Urinary bladder (tissue), 3 donors: ENCODE measurements at regions not wholly inside any gene's neighbourhood (a gene's known extent, or its start where the extent isn't known, plus 50 kb on each side); places are given as distances from the start of the nearest gene placed in this dataset.

ENCODE experiments used
- DNase-seq: peaks from one replicate; pipeline ENCODE4 v3.0.0-alpha.2; 2015; ENCODE audit errors: extremely low spot score
- H3K27ac ChIP-seq: one replicate; pipeline ENCODE4 v1.5.1; 2013; ENCODE audit warnings: low read depth, mild to moderate bottlenecking, moderate library complexity
- H3K36me3 ChIP-seq: one replicate; pipeline ENCODE4 v1.6.1; 2013; ENCODE audit warnings: mild to moderate bottlenecking, moderate library complexity; ENCODE audit not compliant: insufficient read depth
- H3K4me1 ChIP-seq: one replicate; pipeline ENCODE4 v1.6.1; 2013; ENCODE audit warnings: mild to moderate bottlenecking, moderate library complexity; ENCODE audit not compliant: insufficient read depth
- H3K4me3 ChIP-seq: one replicate; pipeline ENCODE4 v1.5.1; 2013; ENCODE audit warnings: low read depth, low read length
- WGBS: extraction: QIAGEN DNeasy Blood & Tissue Kit; methylation state at CpG from one replicate; pipeline ENCODE4 v1.1.7; 2013; 5-methylcytosine and 5-hydroxymethylcytosine counted together
- donor health status: healthy with polysubstance abuse.
- donor health status: healthy.

DNA sequence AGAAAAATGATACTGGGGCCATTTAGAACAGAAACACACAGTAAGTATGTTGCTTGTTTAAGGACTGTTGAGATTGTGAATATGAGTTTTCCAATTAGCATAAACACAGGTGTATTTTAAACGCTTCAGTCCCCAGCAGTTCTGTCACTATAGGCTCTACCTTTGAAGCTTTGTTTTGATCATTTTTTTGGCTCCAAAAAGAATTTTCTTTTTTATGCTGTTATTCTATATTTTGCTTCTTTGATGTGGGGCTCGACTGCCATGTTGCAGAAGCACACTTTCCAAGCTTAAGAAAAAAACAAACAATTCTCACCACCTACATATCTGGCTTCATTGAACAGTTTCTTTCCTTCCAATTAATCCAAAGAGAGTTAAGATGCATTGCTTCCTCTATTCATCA lies 131.0 kb upstream of the DMAC1 start:
- DNase-seq = no peak
- Histone ChIP-seq H3K4me1 (no peaks in the 10 kb centered on the region), H3K4me3 (no peak overlapping the region), H3K36me3 (no peaks in the 10 kb centered on the region), H3K27ac (no peak overlapping the region)
- WGBS = 71% methylated on average over 2 of the region's 2 CpGs

GRCh38 chr9:7921545-7922197 lies 122.1 kb upstream of the DMAC1 start:
- no peaks in the 10 kb centered on the region for H3K4me1 ChIP-seq
- no peak overlapping the region for H3K4me3 ChIP-seq
- DNase-seq = no peak
- no peaks in the 10 kb centered on the region for H3K36me3 ChIP-seq
- H3K27ac ChIP-seq = no peak overlapping the region
- WGBS = 88% methylated on average over 6 of the region's 6 CpGs

DNA sequence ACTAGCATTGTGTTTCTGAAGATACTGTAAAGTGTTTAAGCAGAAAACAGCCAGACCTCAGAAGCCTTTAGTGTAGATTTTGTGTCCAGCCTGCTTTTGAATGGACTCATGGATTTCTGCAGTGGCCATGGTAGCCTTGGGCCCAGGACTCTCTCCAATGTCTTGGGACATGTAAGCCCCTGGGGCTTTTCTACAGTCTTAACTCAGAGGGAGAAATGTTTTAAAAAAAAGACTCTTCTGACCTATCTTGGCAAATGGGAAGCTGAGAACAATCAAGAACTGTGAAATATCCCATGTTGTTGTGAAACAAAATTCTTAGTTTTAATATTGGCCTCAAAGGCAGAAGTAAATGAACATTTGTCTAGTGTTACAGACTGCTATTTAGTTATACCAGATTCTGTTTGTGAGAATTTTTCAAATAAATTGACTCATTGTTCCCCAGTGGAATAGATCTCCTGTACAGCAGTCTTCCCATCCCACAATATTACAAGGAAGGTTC lies 112.5 kb upstream of the DMAC1 start:
- Histone ChIP-seq H3K36me3 (no peaks in the 10 kb centered on the region), H3K4me3 (no peak overlapping the region), H3K4me1 (no peaks in the 10 kb centered on the region), H3K27ac (no peak overlapping the region)
- no peak for DNase-seq

DNA sequence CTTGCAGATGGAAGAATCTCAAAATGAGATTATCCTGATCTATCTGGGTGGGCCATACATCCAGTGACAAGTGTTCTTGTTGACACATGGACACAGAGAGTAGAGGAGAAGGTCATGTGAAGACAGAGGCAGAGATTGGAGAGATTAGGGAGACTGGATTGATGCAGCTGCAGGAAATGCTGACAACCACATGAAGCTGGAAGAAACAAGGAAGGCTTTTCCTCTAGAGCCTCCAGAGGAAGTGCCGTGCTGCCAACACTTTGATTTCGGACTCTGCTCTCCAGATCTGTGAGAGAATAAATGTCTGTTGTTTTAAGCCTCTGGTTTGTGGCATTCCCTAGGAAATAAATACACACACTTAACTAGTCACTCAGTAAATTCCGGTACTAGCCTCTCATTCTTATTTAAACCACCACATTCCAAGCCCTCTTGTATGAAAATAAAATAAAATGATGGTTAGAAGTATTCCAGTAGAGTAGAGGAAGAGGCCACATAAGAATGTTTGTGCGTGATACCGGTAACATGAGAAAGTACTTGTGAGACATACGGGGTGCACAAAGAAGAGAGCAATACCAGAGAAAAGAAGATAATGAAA lies 110.9 kb upstream of the DMAC1 start:
- no peak overlapping the region for H3K27ac ChIP-seq
- DNase-seq = no peak
- WGBS = 60% methylated on average over 6 of the region's 6 CpGs

GRCh38 chr9:7909537-7909936 lies 110.0 kb upstream of the DMAC1 start:
- no peak overlapping the region for H3K4me3 ChIP-seq
- 79% methylated on average over 5 of the region's 5 CpGs for WGBS
- no peak overlapping the region for H3K27ac ChIP-seq
- no peaks in the 10 kb centered on the region for H3K36me3 ChIP-seq
- H3K4me1 ChIP-seq = no peaks in the 10 kb centered on the region
- DNase-seq = no peak

More for the DNA sequence above, 110.9 kb upstream of the DMAC1 start:
- H3K36me3 ChIP-seq = no peaks in the 10 kb centered on the region
- no peaks in the 10 kb centered on the region for H3K4me1 ChIP-seq
- H3K4me3 ChIP-seq = no peak overlapping the region

- WGBS = 62% methylated on average over 5 of the region's 5 CpGs
- no peaks in the 10 kb centered on the region for H3K36me3 ChIP-seq
- no peak overlapping the region for H3K27ac ChIP-seq
- no peak overlapping the region for H3K4me3 ChIP-seq
- DNase-seq = no peak
- no peaks in the 10 kb centered on the region for H3K4me1 ChIP-seq
Measured at GRCh38 chr9:7907551-7908337, 108.2 kb upstream of the DMAC1 start.

DNA sequence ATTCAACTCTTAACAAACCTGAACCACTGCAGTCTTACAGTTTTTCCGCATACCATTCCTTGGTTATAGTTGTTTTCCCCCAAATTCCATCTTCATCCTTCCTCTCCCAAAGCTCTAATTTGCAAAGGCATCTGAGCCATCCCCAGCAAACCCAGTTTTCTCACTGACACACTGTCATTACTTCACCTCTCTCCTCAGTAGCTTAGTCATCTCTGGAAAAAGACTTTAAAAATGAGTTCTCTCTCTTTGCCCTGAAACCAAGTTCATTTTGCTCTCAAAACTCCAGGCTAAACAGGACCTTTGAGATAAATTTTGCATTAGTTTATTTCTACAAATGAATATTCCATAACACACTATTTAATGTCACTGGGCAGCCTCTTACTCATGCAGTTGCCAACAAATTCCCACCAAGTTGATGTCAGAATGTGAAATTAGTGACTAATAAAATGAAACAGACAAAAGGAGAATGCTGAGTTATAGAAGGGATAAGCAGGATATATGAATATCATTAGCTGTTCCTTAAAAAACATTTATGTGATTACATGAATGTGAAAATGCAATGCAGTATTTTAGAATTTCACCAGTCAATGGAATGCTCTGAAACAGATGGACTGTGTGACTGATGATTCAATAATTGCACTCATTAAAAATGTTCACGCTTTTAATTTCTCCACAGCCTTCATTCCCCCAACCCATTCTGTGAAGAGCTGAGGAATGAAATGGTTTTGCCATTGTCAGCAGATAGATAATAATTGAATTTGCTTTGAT lies 107.4 kb upstream of the DMAC1 start:
- DNase-seq = no peak
- no peaks in the 10 kb centered on the region for H3K36me3 ChIP-seq
- no peaks in the 10 kb centered on the region for H3K4me1 ChIP-seq
- no peak overlapping the region for H3K27ac ChIP-seq
- WGBS = 93% methylated on average over 2 of the region's 2 CpGs
- no peak overlapping the region for H3K4me3 ChIP-seq

DNA sequence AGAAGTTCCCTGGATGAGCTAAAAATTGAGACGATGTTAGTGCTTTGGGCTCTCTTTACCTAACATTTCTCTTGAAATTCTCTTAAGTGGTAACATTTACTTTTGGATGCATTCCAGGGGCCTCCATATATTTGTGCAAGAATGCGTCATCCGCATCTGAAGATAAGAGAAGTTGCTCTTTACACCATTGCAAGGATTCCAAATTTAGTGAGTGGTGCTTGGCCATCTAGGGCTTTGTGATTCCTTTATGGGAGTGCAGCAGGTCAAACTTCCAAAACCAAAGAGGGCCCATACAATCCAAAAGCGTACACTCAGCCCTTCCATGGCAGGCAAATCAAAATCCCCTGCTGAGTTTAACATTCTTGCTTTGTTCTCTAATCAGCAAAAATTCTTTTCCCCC lies 102.0 kb upstream of the DMAC1 start:
- Histone ChIP-seq H3K4me3 (no peak overlapping the region), H3K4me1 (no peaks in the 10 kb centered on the region), H3K36me3 (no peaks in the 10 kb centered on the region), H3K27ac (no peak overlapping the region)
- 58% methylated on average over 4 of the region's 4 CpGs for WGBS
- no peak for DNase-seq

DNA sequence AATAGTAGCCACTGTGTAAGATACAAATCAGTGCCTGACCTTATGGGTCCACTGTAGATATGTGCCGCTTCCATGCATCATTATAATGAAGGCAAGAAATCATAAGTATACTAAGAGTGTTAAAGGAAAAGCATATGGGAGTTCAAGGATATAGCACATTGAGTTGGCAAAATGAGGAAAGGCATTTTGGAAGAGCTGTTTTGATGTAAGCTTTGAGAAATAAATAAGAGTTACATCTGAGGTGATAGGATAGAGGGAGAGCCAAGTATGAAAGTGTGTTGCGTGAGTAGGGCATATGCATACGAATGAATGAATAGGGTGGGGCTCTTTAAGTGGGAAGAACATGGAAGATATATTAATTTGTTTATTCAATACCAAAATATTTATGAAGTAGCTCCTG lies 101.0 kb upstream of the DMAC1 start:
- no peaks in the 10 kb centered on the region for H3K4me1 ChIP-seq
- 92% methylated on average over 3 of the region's 3 CpGs for WGBS
- H3K27ac ChIP-seq = no peak overlapping the region
- DNase-seq = no peak
- H3K36me3 ChIP-seq = no peaks in the 10 kb centered on the region
- H3K4me3 ChIP-seq = no peak overlapping the region

GRCh38 chr9:7899753-7900152 lies 100.2 kb upstream of the DMAC1 start:
- no peak overlapping the region for H3K27ac ChIP-seq
- no peak overlapping the region for H3K4me3 ChIP-seq
- H3K4me1 ChIP-seq = no peaks in the 10 kb centered on the region
- WGBS = 77% methylated on average over 3 of the region's 3 CpGs
- DNase-seq = no peak
- H3K36me3 ChIP-seq = no peaks in the 10 kb centered on the region

GRCh38 chr9:7894231-7894630 lies 94.7 kb upstream of the DMAC1 start:
- Histone ChIP-seq H3K27ac (no peak overlapping the region), H3K36me3 (no peaks in the 10 kb centered on the region), H3K4me3 (no peak overlapping the region), H3K4me1 (no peaks in the 10 kb centered on the region)
- no peak for DNase-seq
- 76% methylated on average over 4 of the region's 4 CpGs for WGBS

GRCh38 chr9:7892975-7893374 lies 93.4 kb upstream of the DMAC1 start:
- WGBS = 84% methylated on average over 5 of the region's 5 CpGs
- DNase-seq = no peak
- Histone ChIP-seq H3K4me3 (no peak overlapping the region), H3K36me3 (no peaks in the 10 kb centered on the region), H3K4me1 (no peaks in the 10 kb centered on the region), H3K27ac (no peak overlapping the region)

DNA sequence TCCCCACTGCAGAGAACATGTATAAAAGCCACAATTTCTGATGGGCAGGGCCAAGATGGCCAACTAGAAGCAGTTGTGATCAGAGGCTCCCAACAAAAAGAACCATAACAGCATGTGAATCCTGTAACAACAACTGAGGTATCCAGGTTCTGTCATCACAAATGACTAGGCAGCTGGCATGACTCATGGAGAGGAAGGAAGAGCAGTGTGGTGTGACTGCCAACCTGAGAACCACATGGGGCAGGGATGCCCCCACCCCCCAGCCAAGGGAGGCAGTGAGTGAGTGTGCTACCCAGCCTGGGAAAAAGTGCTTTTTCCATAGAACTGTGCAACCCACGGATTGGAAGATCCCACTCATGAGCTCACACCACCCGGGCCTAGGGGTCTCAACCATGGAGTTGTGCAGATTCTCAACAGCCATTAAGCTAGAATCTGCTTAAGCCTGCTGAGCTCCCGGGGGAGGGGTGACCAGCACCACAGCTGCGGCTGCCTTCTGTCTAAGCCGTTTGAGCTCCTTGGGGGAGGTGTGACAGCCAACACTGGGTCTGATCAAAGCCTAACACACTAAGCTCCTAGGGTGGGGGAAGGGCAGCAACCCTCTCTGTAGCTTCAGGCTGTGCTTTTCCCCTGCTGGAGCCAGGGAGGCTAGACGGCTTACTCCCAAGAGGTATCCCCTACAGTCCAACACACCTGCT lies 80.1 kb upstream of the DMAC1 start:
- DNase-seq = no peak
- Histone ChIP-seq H3K4me1 (no peaks in the 10 kb centered on the region), H3K27ac (no peak overlapping the region), H3K36me3 (no peaks in the 10 kb centered on the region), H3K4me3 (no peak overlapping the region)
- WGBS = 40% methylated on average over 6 of the region's 6 CpGs
